ENCODE measurements at regions not wholly inside any gene's neighbourhood (a gene's known extent, or its start where the extent isn't known, plus 50 kb on each side); places are given as distances from the start of the nearest gene placed in this dataset.

GRCh38 chr7:115747174-115747573 is 283.4 kb downstream of the TFEC start:
- Mint-ChIP-seq H3K36me3 (no peaks in the 10 kb centered on the region), H3K27me3 (no peaks in the 10 kb centered on the region), H3K27ac (no peak overlapping the region), H3K9me3 (no peaks in the 10 kb centered on the region), H3K4me1 (peaks cover 0 to 4% (median 3%) of the 10 kb centered on the region in 3 donors), H3K4me3 (peak overlapping the region in 1 of 7 donors; percentile 10)
- no peaks in the 10 kb centered on the region for H3K4me1 ChIP-seq (ENCODE audit: insufficient read depth, low read length)
- H3K9me3 ChIP-seq (ENCODE audit: low read length) = no peaks in the 10 kb centered on the region
- no peaks in the 10 kb centered on the region for H3K27me3 ChIP-seq (ENCODE audit: insufficient read depth, low read length, poor library complexity, severe bottlenecking)
- no peak overlapping the region for H3K27ac ChIP-seq (ENCODE audit: low read depth, low read length)
- H3K4me3 ChIP-seq (ENCODE audit: low read length) = no peak overlapping the region
- DNase-seq = no peak
- ChIA-PET POLR2A (no interaction called here), CTCF (no interaction called here)
- H3K36me3 ChIP-seq (ENCODE audit: insufficient read depth, low read length) = no peaks in the 10 kb centered on the region

GRCh38 chr7:115740043-115740442 is 290.5 kb downstream of the TFEC start:
- Mint-ChIP-seq H3K4me1 (no peaks in the 10 kb centered on the region), H3K9me3 (peaks cover 0 to 1% (median 0%) of the 10 kb centered on the region in 5 donors), H3K36me3 (no peaks in the 10 kb centered on the region), H3K27me3 (no peaks in the 10 kb centered on the region), H3K27ac (no peak overlapping the region), H3K4me3 (no peak overlapping the region)
- Histone ChIP-seq H3K4me1 (ENCODE audit: insufficient read depth, low read length) (no peaks in the 10 kb centered on the region), H3K36me3 (ENCODE audit: insufficient read depth, low read length) (no peaks in the 10 kb centered on the region), H3K4me3 (ENCODE audit: low read length) (no peak overlapping the region), H3K9me3 (ENCODE audit: low read length) (no peaks in the 10 kb centered on the region), H3K27me3 (ENCODE audit: insufficient read depth, low read length, poor library complexity, severe bottlenecking) (no peaks in the 10 kb centered on the region), H3K27ac (ENCODE audit: low read depth, low read length) (no peak overlapping the region)
- DNase-seq = no peak
- CTCF ChIA-PET = interaction anchor here (0.9 kb wide), 1 partner anchor 14 kb away, joined by 3 read pairs; no protein-coding TSS in a partner anchor
- POLR2A ChIA-PET = no interaction called here

- H3K4me3 Mint-ChIP-seq = no peak overlapping the region
- Histone ChIP-seq H3K27me3 (ENCODE audit: insufficient read depth, low read length, poor library complexity, severe bottlenecking) (no peaks in the 10 kb centered on the region), H3K27ac (ENCODE audit: low read depth, low read length) (no peak overlapping the region), H3K36me3 (ENCODE audit: insufficient read depth, low read length) (no peaks in the 10 kb centered on the region), H3K9me3 (ENCODE audit: low read length) (no peaks in the 10 kb centered on the region), H3K4me3 (ENCODE audit: low read length) (no peak overlapping the region), H3K4me1 (ENCODE audit: insufficient read depth, low read length) (no peaks in the 10 kb centered on the region)
- ChIA-PET POLR2A (no interaction called here), CTCF (no interaction called here)
- no peak for DNase-seq
- no peaks in the 10 kb centered on the region for H3K27me3 Mint-ChIP-seq
- H3K4me1 Mint-ChIP-seq = no peaks in the 10 kb centered on the region
- no peak overlapping the region for H3K27ac Mint-ChIP-seq
- H3K36me3 Mint-ChIP-seq = no peaks in the 10 kb centered on the region
- peaks cover 0 to 1% (median 0%) of the 10 kb centered on the region in 5 donors for H3K9me3 Mint-ChIP-seq
Measured at GRCh38 chr7:115734641-115735040, 295.9 kb downstream of the TFEC start.

GRCh38 chr7:115731796-115732471 is 298.6 kb downstream of the TFEC start:
- Mint-ChIP-seq H3K4me3 (no peak overlapping the region), H3K27me3 (no peaks in the 10 kb centered on the region), H3K9me3 (no peaks in the 10 kb centered on the region), H3K27ac (no peak overlapping the region), H3K4me1 (no peaks in the 10 kb centered on the region), H3K36me3 (peaks cover 0 to 4% (median 0%) of the 10 kb centered on the region in 3 donors)
- POLR2A ChIA-PET = no interaction called here
- no peaks in the 10 kb centered on the region for H3K9me3 ChIP-seq (ENCODE audit: low read length)
- CTCF ChIA-PET = no interaction called here
- H3K36me3 ChIP-seq (ENCODE audit: insufficient read depth, low read length) = no peaks in the 10 kb centered on the region
- no peak overlapping the region for H3K27ac ChIP-seq (ENCODE audit: low read depth, low read length)
- no peak overlapping the region for H3K4me3 ChIP-seq (ENCODE audit: low read length)
- DNase-seq = no peak
- H3K4me1 ChIP-seq (ENCODE audit: insufficient read depth, low read length) = no peaks in the 10 kb centered on the region
- no peaks in the 10 kb centered on the region for H3K27me3 ChIP-seq (ENCODE audit: insufficient read depth, low read length, poor library complexity, severe bottlenecking)

GRCh38 chr7:115728518-115728917 is 302.0 kb downstream of the TFEC start:
- Histone ChIP-seq H3K9me3 (ENCODE audit: low read length) (no peaks in the 10 kb centered on the region), H3K4me1 (ENCODE audit: insufficient read depth, low read length) (no peaks in the 10 kb centered on the region), H3K36me3 (ENCODE audit: insufficient read depth, low read length) (no peaks in the 10 kb centered on the region), H3K27me3 (ENCODE audit: insufficient read depth, low read length, poor library complexity, severe bottlenecking) (no peaks in the 10 kb centered on the region), H3K27ac (ENCODE audit: low read depth, low read length) (no peak overlapping the region), H3K4me3 (ENCODE audit: low read length) (no peak overlapping the region)
- Mint-ChIP-seq H3K9me3 (no peaks in the 10 kb centered on the region), H3K36me3 (peaks cover 0 to 12% (median 0%) of the 10 kb centered on the region in 3 donors), H3K27ac (no peak overlapping the region), H3K27me3 (no peaks in the 10 kb centered on the region), H3K4me1 (peaks cover 3 to 13% (median 13%) of the 10 kb centered on the region in 3 donors), H3K4me3 (no peak overlapping the region)
- ChIA-PET POLR2A (no interaction called here), CTCF (no interaction called here)
- no peak for DNase-seq

GRCh38 chr7:115724400-115725056 is 306.0 kb downstream of the TFEC start:
- Mint-ChIP-seq H3K4me3 (peak overlapping the region in 1 of 7 donors; percentile 7), H3K9me3 (no peaks in the 10 kb centered on the region), H3K4me1 (peaks cover 23 to 42% (median 40%) of the 10 kb centered on the region in 3 donors), H3K36me3 (peaks cover 0 to 19% (median 0%) of the 10 kb centered on the region in 3 donors), H3K27ac (no peak overlapping the region), H3K27me3 (peaks cover 0 to 3% of the 10 kb centered on the region in 2 donors)
- Histone ChIP-seq H3K9me3 (ENCODE audit: low read length) (no peaks in the 10 kb centered on the region), H3K27ac (ENCODE audit: low read depth, low read length) (no peak overlapping the region), H3K27me3 (ENCODE audit: insufficient read depth, low read length, poor library complexity, severe bottlenecking) (no peaks in the 10 kb centered on the region), H3K36me3 (ENCODE audit: insufficient read depth, low read length) (no peaks in the 10 kb centered on the region), H3K4me3 (ENCODE audit: low read length) (no peak overlapping the region), H3K4me1 (ENCODE audit: insufficient read depth, low read length) (no peaks in the 10 kb centered on the region)
- CTCF ChIA-PET = no interaction called here
- POLR2A ChIA-PET = no interaction called here
- DNase-seq = no peak

- Histone ChIP-seq H3K36me3 (ENCODE audit: insufficient read depth, low read length) (no peaks in the 10 kb centered on the region), H3K4me3 (ENCODE audit: low read length) (no peak overlapping the region), H3K27me3 (ENCODE audit: insufficient read depth, low read length, poor library complexity, severe bottlenecking) (no peaks in the 10 kb centered on the region), H3K9me3 (ENCODE audit: low read length) (no peaks in the 10 kb centered on the region), H3K27ac (ENCODE audit: low read depth, low read length) (no peak overlapping the region), H3K4me1 (ENCODE audit: insufficient read depth, low read length) (no peaks in the 10 kb centered on the region)
- ChIA-PET CTCF (interaction anchor here (1.3 kb wide), 1 partner anchor 105 kb away, joined by 3 read pairs; no protein-coding TSS in a partner anchor), POLR2A (no interaction called here)
- peak in 1 of 5 donors; percentile 10 for DNase-seq
- Mint-ChIP-seq H3K36me3 (peaks cover 0 to 19% (median 0%) of the 10 kb centered on the region in 3 donors), H3K9me3 (no peaks in the 10 kb centered on the region), H3K4me3 (peak overlapping the region in 6 of 7 donors; percentile 24 to 73 (median 68)), H3K27ac (peak overlapping the region in 6 of 8 donors; percentile 17 to 96 (median 50)), H3K4me1 (peaks cover 24 to 46% (median 44%) of the 10 kb centered on the region in 3 donors), H3K27me3 (peaks cover 0 to 3% of the 10 kb centered on the region in 2 donors)
Measured at GRCh38 chr7:115722302-115722977, 308.1 kb downstream of the TFEC start.

All from CD8-positive, alpha-beta memory T cell (primary cell).